Hepatocyte (in vitro differentiated cells): ENCODE measurements at regions not wholly inside any gene's neighbourhood (a gene's known extent, or its start where the extent isn't known, plus 50 kb on each side); places are given as distances from the start of the nearest gene placed in this dataset.

Experiments used
- DNase-seq: peaks from one replicate; pipeline ENCODE4 v3.0.0-alpha.2; 2016; ENCODE audit warnings: low spot score
- H2AFZ ChIP-seq: fragments of 200-600 bp; sonication (generic); 2 replicates; pipeline ENCODE4 v1.6.0; 2016; ENCODE audit warnings: antibody characterized with exemption, mild to moderate bottlenecking
- H3K27ac ChIP-seq: fragments of 200-600 bp; sonication (generic); 2 replicates; pipeline ENCODE4 v1.5.1; 2016; ENCODE audit warnings: mild to moderate bottlenecking
- H3K27me3 ChIP-seq: fragments of 200-600 bp; sonication (generic); 2 replicates; pipeline ENCODE4 v1.6.1; 2016
- H3K36me3 ChIP-seq: fragments of 200-600 bp; sonication (generic); replicated peaks from 2 replicates; pipeline ENCODE4 v1.5.1; 2016; ENCODE audit warnings: low read depth; ENCODE audit not compliant: insufficient read depth
- H3K4me1 ChIP-seq: fragments of 200-600 bp; sonication (generic); 2 replicates; pipeline ENCODE4 v1.5.1; 2016; ENCODE audit warnings: mild to moderate bottlenecking, moderate library complexity; ENCODE audit not compliant: insufficient read depth
- H3K4me2 ChIP-seq: fragments of 200-600 bp; sonication (generic); 2 replicates; pipeline ENCODE4 v1.6.0; 2016
- H3K4me3 ChIP-seq: fragments of 200-600 bp; sonication (generic); 2 replicates; pipeline ENCODE4 v1.5.1; 2016; ENCODE audit warnings: mild to moderate bottlenecking
- H3K79me2 ChIP-seq: fragments of 200-600 bp; sonication (generic); 2 replicates; pipeline ENCODE4 v1.6.0; 2017; ENCODE audit warnings: mild to moderate bottlenecking
- H3K9me2 ChIP-seq: fragments of 200-600 bp; sonication (generic); replicated peaks from 2 replicates; pipeline ENCODE4 v1.6.0; 2017; ENCODE audit warnings: mild to moderate bottlenecking; ENCODE audit not compliant: insufficient read depth
- H3K9me3 ChIP-seq: fragments of 200-600 bp; sonication (generic); 2 replicates; pipeline ENCODE4 v1.5.1; 2016; ENCODE audit warnings: low read depth, mild to moderate bottlenecking
- H4K20me1 ChIP-seq: fragments of 200-600 bp; sonication (generic); 2 replicates; pipeline ENCODE4 v1.6.0; 2016; ENCODE audit warnings: mild to moderate bottlenecking; ENCODE audit not compliant: insufficient read depth, poor library complexity, severe bottlenecking
- EZH2 ChIP-seq: fragments of 200-600 bp; sonication (generic); IDR thresholded peaks from 2 replicates; pipeline ENCODE4 v1.6.1; 2016; ENCODE audit warnings: antibody characterized with exemption, mild to moderate bottlenecking, borderline replicate concordance
- EZH2phosphoT487 ChIP-seq: fragments of 200-600 bp; sonication (generic); IDR thresholded peaks from one replicate; pipeline ENCODE4 v1.6.1; 2018; ENCODE audit warnings: antibody characterized with exemption, mild to moderate bottlenecking, low read depth, moderate library complexity; ENCODE audit not compliant: unreplicated experiment, severe bottlenecking
- WGBS: methylation state at CpG from one replicate; pipeline ENCODE4 v1.1.6; 2016; ENCODE audit warnings: low lambda C conversion rate; ENCODE audit errors: missing lambda C conversion rate; 5-methylcytosine and 5-hydroxymethylcytosine counted together
- TF ChIP-seq, protein P1 (sequence below): fragments of 200-600 bp; sonication (generic); IDR thresholded peaks from 2 replicates; pipeline ENCODE4 v1.5.1; 2016; ENCODE audit warnings: antibody characterized with exemption, mild to moderate bottlenecking; ENCODE audit not compliant: poor library complexity

DNA sequence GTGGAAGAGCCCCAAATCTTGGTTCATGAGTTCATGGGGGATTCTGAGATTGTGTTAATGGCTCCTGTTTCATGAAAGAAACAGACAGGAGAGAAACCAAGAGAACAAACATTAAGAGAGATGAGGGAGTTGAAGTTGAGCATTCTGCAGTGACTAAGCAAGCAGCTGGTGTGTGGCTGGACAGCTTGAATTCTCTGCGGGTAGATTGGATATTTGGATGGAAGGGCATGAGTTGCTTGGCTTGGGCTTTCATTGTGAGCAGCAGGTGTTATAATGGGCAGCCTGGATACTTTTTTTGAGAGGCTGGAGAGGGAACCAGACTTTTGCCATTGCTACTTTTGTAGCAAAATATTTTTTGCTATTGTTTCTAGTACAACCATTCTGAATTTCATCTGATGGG lies 346.8 kb upstream of the SATB1 start:
- no peak overlapping the region for H3K4me3 ChIP-seq
- no peaks in the 10 kb centered on the region for H3K79me2 ChIP-seq
- H3K36me3 ChIP-seq = no peaks in the 10 kb centered on the region
- H3K27me3 ChIP-seq = no peaks in the 10 kb centered on the region
- no peak for DNase-seq
- TF ChIP-seq EZH2phosphoT487 (no peak), EZH2 (no peak)
- TF ChIP-seq, protein P1, sequence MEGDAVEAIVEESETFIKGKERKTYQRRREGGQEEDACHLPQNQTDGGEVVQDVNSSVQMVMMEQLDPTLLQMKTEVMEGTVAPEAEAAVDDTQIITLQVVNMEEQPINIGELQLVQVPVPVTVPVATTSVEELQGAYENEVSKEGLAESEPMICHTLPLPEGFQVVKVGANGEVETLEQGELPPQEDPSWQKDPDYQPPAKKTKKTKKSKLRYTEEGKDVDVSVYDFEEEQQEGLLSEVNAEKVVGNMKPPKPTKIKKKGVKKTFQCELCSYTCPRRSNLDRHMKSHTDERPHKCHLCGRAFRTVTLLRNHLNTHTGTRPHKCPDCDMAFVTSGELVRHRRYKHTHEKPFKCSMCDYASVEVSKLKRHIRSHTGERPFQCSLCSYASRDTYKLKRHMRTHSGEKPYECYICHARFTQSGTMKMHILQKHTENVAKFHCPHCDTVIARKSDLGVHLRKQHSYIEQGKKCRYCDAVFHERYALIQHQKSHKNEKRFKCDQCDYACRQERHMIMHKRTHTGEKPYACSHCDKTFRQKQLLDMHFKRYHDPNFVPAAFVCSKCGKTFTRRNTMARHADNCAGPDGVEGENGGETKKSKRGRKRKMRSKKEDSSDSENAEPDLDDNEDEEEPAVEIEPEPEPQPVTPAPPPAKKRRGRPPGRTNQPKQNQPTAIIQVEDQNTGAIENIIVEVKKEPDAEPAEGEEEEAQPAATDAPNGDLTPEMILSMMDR = no peak
- no peak overlapping the region for H3K4me2 ChIP-seq
- H3K9me2 ChIP-seq = no peaks in the 10 kb centered on the region
- no peaks in the 10 kb centered on the region for H3K4me1 ChIP-seq
- H3K27ac ChIP-seq = no peak overlapping the region
- H4K20me1 ChIP-seq = no peaks in the 10 kb centered on the region
- no peak overlapping the region for H2AFZ ChIP-seq
- WGBS = 88% methylated on average over 1 of the region's 1 CpG
- H3K9me3 ChIP-seq = no peaks in the 10 kb centered on the region

DNA sequence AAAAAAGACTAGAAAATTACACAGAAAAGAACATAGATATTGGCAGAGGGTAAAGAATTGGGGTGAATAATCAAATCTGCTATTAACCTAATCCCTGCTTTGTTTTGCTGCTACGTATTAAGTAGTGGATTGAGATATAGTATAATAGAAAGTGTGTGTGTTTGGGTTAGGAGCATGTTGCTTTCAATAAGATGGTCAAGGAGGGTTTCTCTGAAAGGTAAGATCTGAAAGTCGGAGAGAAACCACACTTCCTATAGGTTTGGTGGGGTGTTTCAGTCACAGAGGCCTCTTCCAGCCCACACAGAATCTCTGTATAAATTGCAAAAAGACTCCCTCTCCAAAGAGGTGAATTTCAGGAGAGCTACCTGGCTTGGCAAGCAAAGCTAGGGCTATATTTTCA lies 345.7 kb upstream of the SATB1 start:
- Histone ChIP-seq H3K4me2 (no peak overlapping the region), H3K4me1 (no peaks in the 10 kb centered on the region), H3K9me2 (no peaks in the 10 kb centered on the region), H3K9me3 (no peaks in the 10 kb centered on the region), H3K36me3 (no peaks in the 10 kb centered on the region), H3K27ac (no peak overlapping the region), H2AFZ (no peak overlapping the region), H4K20me1 (no peaks in the 10 kb centered on the region), H3K27me3 (no peaks in the 10 kb centered on the region), H3K79me2 (no peaks in the 10 kb centered on the region), H3K4me3 (no peak overlapping the region)
- no peak for DNase-seq
- 88% methylated on average over 2 of the region's 2 CpGs for WGBS
- TF ChIP-seq EZH2 = no peak
- TF ChIP-seq, protein P1 = no peak
- no peak for TF ChIP-seq EZH2phosphoT487

DNA sequence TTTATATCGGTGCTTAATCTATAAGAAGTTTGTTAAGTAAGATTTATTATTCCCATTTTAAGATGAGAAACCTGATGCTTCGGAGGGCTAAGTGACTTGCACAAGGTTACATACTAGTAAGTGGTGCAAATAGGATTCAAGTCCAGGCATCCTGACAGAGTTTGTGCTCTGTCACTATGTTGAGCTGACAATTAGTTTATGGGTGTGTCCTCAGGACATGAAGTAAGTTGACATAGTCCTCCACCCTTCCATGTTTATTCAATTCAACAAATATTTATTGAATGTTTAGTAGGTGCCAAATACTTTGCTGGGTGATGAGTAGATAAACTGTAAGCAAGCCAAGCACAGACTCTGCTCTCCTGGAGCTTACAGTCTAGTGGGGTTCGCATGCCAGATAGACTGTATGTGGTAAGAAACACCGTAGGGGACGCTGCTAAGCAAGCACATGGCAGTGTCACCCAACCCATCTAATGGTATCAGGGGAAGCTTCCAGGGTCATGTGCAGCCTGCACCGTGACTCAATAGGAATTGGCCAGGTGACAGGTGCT lies 342.7 kb upstream of the SATB1 start:
- H3K9me2 ChIP-seq = no peaks in the 10 kb centered on the region
- H3K4me1 ChIP-seq = no peaks in the 10 kb centered on the region
- no peaks in the 10 kb centered on the region for H3K27me3 ChIP-seq
- no peaks in the 10 kb centered on the region for H3K79me2 ChIP-seq
- TF ChIP-seq EZH2phosphoT487 (no peak), EZH2 (no peak)
- TF ChIP-seq, protein P1 = no peak
- H3K4me3 ChIP-seq = no peak overlapping the region
- no peaks in the 10 kb centered on the region for H3K36me3 ChIP-seq
- no peak overlapping the region for H2AFZ ChIP-seq
- 81% methylated on average over 6 of the region's 6 CpGs for WGBS
- H4K20me1 ChIP-seq = no peaks in the 10 kb centered on the region
- DNase-seq = no peak
- H3K4me2 ChIP-seq = no peak overlapping the region
- H3K9me3 ChIP-seq = no peaks in the 10 kb centered on the region
- no peak overlapping the region for H3K27ac ChIP-seq

DNA sequence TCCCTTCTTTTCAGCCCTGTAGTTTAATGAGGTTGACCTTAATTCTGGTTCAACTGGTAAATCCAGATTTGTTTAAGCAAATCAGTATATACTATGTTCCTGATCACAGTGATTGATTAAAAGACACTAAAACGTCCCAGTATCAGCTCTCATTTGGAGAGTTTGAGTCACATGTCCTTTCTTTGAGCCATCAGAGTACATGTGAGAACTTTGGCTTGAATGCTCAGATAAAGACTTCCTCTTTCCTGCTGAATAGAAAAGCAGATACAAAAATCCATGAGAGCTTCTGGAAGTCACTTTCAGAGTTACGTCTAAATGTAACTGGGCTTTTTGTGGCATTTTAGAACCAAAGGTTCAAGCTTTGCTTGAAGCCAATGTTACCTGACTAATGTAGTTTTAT lies 341.8 kb upstream of the SATB1 start:
- no peaks in the 10 kb centered on the region for H3K4me1 ChIP-seq
- no peaks in the 10 kb centered on the region for H3K36me3 ChIP-seq
- 66% methylated on average over 2 of the region's 2 CpGs for WGBS
- no peaks in the 10 kb centered on the region for H3K9me2 ChIP-seq
- no peaks in the 10 kb centered on the region for H3K9me3 ChIP-seq
- DNase-seq = no peak
- H3K27me3 ChIP-seq = no peaks in the 10 kb centered on the region
- no peaks in the 10 kb centered on the region for H3K79me2 ChIP-seq
- H3K4me2 ChIP-seq = no peak overlapping the region
- no peaks in the 10 kb centered on the region for H4K20me1 ChIP-seq
- H3K4me3 ChIP-seq = no peak overlapping the region
- TF ChIP-seq, protein P1 = no peak
- TF ChIP-seq EZH2 (no peak), EZH2phosphoT487 (no peak)
- no peak overlapping the region for H2AFZ ChIP-seq
- no peak overlapping the region for H3K27ac ChIP-seq
